ENCODE measurements at regions not wholly inside any gene's neighbourhood (a gene's known extent, or its start where the extent isn't known, plus 50 kb on each side); places are given as distances from the start of the nearest gene placed in this dataset.
"Not testable (repeated sequence)": the region's sequence is repeated elsewhere in the genome, so short reads cannot be mapped to it uniquely, and the experiment has no call there.

GRCh38 chr11:37465221-37465620 lies 867.2 kb upstream of the RAG2 start:
- DNase-seq = no peak

DNA sequence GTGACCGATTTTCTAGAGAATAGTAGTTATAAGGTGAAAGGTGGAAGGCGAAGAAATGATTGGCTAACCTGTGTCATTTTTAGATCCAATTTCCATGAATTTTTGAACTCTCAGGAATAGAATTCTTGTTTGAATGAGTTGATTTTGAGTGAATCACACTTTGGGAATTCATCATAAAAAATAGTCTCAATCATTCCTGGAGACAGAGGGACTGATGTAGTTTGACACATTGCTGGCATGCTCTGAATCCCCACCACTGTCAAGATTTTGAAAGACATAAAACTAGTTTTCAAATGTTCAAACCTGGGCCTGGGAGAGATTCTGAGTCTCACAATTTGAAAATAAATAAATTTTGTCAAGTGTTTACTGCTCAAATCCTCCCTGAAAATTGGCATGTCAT lies 861.4 kb upstream of the RAG2 start:
- no peak for DNase-seq

DNA sequence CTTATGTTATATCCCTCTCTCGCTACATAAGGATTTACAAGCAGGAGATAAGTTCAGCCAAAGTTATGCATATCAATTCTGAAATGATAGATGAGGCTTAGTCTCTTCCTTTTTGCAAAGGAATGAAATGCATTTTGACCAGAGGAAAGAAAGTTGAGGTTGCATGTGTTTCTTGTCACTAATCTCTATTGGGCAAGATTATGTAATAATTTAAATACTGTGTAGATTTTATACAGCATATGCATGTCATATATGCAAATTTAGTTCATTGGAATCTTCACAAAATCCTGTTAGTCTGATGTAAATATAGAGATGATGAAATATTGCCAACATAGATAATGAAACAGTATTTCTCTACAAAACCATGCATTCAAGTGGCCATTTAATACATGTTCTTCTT lies 858.7 kb upstream of the RAG2 start:
- DNase-seq = no peak

DNA sequence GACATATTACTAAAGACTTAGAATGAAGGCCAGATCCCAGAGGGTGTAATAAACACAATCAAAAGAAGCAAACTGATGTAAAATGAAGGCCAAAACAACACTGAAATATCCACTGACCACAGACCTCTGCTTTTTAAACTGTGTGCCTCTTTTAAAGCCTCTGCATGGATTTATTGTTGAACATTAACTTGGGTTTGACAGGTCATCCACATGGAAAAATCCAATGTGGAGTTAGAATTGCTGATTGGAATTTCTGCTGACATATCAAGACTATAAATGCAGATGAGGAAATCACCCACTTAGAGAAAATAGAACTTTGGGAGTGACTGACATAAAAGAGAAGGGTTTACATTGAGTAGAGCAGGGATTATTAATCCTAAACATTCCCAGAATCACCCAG lies 853.9 kb upstream of the RAG2 start:
- no peak for DNase-seq

DNA sequence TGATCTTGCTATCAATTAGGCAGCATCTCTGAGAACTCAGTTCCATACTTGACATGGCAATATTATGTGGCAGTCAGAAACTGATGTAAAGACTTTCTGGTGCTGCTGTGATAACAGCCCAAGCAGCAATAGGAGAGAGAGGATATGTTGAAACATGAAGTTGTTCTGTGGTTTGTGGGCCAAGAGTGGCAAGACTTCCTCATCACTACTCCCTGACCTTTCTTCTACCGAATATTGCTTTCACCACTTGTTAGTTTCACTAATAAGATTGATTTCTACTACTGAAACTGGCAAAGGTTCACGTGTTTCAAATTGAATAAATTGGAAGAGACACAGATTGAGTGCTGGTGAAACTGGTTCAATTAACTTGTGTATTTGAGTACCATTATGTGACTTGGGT lies 852.6 kb upstream of the RAG2 start:
- no peak for DNase-seq

- DNase-seq = no peak
Observed at GRCh38 chr11:37449146-37449545, 851.1 kb upstream of the RAG2 start.

DNA sequence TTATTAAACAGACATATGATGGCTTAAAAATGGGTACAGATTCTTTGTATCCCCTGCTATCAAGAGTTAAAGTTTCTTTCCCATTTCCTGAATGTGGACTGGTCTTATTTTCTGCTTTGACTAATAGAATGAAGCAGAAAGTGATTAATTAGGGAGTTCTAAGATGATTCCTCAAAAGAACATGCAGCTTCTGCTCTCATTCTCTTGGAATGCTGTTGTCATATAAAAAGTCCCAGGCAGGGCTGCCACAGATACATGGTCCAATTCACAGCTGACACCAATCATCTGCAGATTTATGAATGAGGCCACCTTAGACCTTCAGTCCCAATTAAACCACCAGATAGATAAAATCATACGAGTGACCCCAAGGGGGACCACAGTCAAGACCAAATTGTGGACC lies 844.5 kb upstream of the RAG2 start:
- no peak for DNase-seq

GRCh38 chr11:37431633-37432230 lies 833.7 kb upstream of the RAG2 start:
- DNase-seq = not testable (repeated sequence)

DNA sequence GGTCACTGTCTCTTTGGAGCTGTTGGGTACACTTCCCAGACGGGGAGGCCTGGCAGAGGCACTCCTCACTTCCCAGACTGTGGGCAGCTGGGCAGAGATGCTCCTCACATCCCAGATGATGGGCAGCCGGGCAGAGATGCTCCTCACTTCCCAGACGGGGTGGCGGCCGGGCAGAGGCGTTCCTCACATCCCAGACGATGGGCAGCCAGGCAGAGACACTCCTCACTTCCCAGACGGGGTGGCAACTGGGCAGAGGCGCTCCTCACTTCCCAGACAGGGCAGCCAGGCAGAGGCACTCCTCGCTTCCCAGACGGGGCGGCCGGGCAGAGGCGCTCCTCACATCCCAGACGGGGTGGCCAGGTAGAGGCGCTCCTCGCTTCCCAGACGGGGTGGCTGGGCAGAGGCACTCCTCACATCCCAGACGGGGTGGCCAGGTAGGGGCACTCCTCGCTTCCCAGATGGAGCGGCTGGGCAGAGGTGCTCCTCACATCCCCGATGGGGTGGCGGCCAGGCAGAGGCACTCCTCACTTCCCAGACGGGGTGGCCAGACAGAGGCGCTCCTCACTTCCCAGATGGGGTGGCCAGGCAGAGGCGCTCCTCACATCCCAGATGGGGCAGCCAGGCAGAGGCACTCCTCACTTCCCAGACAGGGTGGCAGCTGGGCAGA lies 833.1 kb upstream of the RAG2 start:
- DNase-seq = not testable (repeated sequence)

DNA sequence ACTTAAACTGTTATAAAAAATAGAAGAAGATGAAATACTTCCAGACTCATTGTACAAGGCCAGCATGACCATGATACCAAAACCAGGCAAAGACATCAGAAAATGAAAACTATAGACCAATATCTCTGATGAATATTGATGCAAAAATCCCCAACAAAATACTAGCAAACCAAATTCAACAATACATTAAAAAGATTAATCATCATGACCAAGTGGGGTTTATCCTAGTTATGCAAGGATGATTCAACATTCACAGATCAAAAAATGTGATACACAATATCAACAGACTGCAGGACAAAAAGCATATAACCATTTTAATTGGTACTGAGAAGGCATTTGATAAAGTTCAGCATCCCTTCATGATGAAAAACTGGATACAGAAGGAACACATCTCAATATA lies 824.5 kb upstream of the RAG2 start:
- DNase-seq = no peak

DNA sequence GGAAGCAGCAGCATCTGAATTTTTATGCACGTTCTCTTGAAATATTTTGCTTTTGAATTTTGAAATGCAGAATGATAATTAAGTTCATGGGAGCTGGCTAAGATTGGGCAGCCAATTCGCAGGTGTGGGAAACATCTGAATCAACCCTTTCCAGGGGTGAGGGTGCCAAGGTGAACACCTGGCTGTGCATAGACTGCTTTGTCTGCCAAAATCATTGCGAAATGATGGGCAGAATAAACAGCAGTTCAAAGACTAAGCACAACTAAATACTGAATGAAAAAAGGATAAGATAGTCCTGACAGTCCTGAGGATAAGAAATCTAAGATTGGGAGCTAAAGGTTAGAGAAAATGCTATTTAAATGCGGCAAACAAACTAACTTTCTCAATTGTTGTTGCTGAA lies 813.3 kb upstream of the RAG2 start:
- DNase-seq = no peak

DNA sequence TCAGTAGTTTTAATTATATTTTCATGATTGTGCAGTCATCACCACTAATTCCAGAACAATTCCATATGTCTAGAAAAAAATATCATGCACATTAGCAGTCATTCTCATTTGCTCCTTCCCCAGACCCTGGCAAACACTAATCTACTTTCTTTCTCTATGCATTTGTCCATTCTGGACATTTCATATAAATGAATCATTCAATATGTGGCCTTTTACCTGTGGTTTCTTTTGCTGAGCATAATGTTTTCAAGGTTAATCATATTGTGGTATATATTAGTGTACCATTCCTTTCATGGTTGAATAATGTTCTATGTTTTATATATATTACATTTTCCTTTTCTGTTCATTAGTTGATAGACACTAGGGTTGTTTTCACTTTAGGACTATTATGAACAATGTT lies 811.1 kb upstream of the RAG2 start:
- DNase-seq = no peak

DNA sequence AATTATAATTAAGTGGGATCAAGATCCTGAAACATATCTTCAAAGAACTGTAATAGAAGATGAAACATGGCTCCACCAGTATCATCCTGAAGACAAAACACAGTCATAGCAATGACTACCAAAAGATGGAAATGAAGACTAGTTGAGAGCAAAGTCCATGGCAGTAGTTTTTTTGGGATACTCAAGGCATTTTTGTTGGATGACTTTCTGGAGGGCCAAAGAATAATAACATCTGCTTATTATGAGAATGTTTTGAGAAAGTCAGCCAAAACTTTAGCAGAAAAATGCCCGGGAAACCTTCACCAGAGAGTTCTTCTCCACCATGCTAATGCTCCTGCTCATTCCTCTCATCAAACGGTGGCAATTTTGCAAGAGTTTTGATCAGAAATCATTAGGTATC lies 809.4 kb upstream of the RAG2 start:
- no peak for DNase-seq

- DNase-seq = no peak
Observed at GRCh38 chr11:37406651-37407050, 808.6 kb upstream of the RAG2 start.

- no peak for DNase-seq
Observed at GRCh38 chr11:37404231-37404630, 806.2 kb upstream of the RAG2 start.

- DNase-seq = no peak
Observed at GRCh38 chr11:37402663-37403062, 804.6 kb upstream of the RAG2 start.

DNA sequence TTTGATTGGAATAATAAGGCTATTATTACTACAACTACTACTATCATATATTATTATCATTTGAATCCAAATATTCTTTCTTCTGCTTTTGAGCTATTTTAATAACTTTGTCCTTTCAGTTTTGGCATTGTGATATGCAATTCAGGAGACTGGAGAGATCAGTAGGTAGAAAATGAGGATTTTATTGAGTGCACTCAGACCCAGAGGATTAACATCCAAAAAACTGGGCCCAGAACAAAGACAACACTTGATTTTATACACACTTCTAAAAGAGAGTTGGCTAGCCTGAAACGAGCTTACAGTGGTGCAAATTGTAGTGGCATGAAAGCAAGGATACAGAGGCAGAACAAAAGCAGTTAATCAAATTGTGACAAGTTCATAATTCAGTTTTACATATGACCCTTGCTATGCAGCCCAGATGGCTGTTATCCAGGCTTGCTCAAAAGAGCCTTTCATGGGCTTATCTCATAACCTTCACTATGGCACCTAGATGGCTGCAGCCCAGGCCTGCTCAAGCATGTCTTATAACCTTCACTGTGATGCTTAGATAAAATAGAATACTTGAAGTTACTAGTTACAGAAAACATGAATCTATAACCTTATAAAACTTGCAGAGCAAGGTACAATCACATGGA lies 796.3 kb upstream of the RAG2 start:
- no peak for DNase-seq

DNA sequence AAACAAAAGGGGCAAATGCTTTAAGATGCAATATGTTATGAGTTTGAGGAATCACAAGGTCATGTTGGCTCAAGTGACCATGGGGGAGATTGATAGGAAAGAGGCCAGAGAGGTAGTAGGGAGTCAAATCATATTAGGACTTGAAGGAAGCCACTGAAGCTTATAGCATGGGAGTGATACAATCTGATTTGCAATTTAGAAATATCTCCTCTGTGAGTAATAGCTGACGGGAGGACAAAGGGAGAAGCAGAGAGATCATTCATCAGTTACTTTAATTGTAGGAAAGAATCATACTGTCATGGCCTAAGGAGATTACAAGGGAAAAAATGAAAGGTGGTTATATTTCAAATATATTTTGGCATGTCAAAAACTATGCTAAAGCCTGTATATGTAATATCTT lies 793.6 kb upstream of the RAG2 start:
- DNase-seq = no peak

- DNase-seq = no peak
Observed at GRCh38 chr11:37390576-37391083, 792.6 kb upstream of the RAG2 start.

DNA sequence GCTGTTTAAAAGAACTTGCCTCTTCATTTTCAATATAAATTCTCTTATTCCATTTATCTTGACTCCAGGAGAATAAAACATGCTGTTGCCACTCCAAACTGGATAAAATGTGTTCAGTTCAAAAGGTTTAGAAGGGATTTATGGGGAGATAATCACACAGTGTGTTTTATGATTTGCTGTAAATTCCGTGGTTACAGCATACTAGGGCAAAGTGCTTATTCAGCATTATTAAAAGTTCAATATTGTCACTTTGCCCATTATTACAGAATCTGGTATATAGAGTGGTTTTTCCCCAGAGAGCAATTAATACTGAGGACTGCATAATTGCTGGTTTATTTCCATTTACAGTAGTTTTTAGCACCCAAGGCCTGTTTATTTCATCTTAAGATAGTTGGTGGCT lies 780.9 kb upstream of the RAG2 start:
- no peak for DNase-seq

GRCh38 chr11:37372667-37373066 lies 774.6 kb upstream of the RAG2 start:
- DNase-seq = no peak

- no peak for DNase-seq
Observed at GRCh38 chr11:37371346-37371970, 773.4 kb upstream of the RAG2 start.

DNA sequence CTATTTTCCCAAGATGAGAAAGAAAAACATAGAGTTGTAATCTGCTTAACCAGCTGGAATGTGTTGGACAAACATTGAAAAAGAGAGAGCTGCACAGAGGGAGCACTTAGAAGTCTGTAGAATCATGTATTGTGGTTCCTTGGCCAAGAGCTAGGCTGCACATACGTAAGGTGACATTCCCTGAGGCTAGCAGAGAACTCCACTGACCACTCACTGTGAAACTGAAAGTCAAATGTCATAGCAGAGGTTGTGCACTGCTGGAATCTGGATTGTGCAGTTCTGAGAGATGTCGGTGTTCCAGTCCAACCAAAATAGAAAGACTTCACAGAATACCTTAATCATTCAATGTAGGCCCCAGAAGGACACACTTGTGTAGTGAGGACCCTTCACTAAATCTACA lies 772.8 kb upstream of the RAG2 start:
- DNase-seq = no peak

- no peak for DNase-seq
Observed at GRCh38 chr11:37364246-37364839, 766.3 kb upstream of the RAG2 start.

Measured in NCI-H1048 (cell line).